SK-N-SH treated with all-trans-retinoic acid at 6 μM for 48 hours (cell line): ENCODE measurements at regions not wholly inside any gene's neighbourhood (a gene's known extent, or its start where the extent isn't known, plus 50 kb on each side); places are given as distances from the start of the nearest gene placed in this dataset.

ENCODE experiments used
- ATAC-seq: fragments of 200-7000 bp; cut with Tn5 transposase; 3 replicates; pipeline ENCODE4 v1.9.1; 2020; ENCODE audit warnings: mild to moderate bottlenecking, moderate library complexity
- ARNTL ChIP-seq: fragments of 450-650 bp; formaldehyde crosslinking; IDR thresholded peaks from 2 replicates; pipeline ENCODE4 v1.5.0; 2020; ENCODE audit warnings: low read depth, mild to moderate bottlenecking, moderate library complexity, borderline replicate concordance
- CREB5 ChIP-seq: fragments of 250-450 bp; sonication (Bioruptor Pico); IDR thresholded peaks from 2 replicates; pipeline ENCODE4 v1.5.1; 2020; ENCODE audit warnings: low read depth, mild to moderate bottlenecking, moderate library complexity
- CSRNP3 ChIP-seq: fragments of 250-450 bp; sonication (Bioruptor Pico); IDR thresholded peaks from 2 replicates; pipeline ENCODE4 v1.5.1; 2021; ENCODE audit warnings: mild to moderate bottlenecking, moderate library complexity
- ESRRG ChIP-seq: fragments of 250-450 bp; sonication (Bioruptor Pico); IDR thresholded peaks from 2 replicates; pipeline ENCODE4 v1.6.1; 2021; ENCODE audit warnings: mild to moderate bottlenecking
- ISL1 ChIP-seq: fragments of 250-450 bp; sonication (Bioruptor Pico); IDR thresholded peaks from 2 replicates; pipeline ENCODE4 v2.1.2; 2022; ENCODE audit warnings: mild to moderate bottlenecking, moderate library complexity
- OSR1 ChIP-seq: fragments of 250-450 bp; sonication (Bioruptor Pico); IDR thresholded peaks from 2 replicates; pipeline ENCODE4 v1.8.0; 2022; ENCODE audit warnings: moderate library complexity, mild to moderate bottlenecking, inconsistent platforms
- PATZ1 ChIP-seq: fragments of 250-450 bp; sonication (Bioruptor Pico); IDR thresholded peaks from 2 replicates; pipeline ENCODE4 v1.8.0; 2020; ENCODE audit warnings: mild to moderate bottlenecking, moderate library complexity, borderline replicate concordance
- POU6F1 ChIP-seq: fragments of 250-450 bp; sonication (Bioruptor Pico); IDR thresholded peaks from 2 replicates; pipeline ENCODE4 v1.8.0; 2021; ENCODE audit warnings: low read depth, mild to moderate bottlenecking, moderate library complexity, borderline replicate concordance
- PPARA ChIP-seq: fragments of 250-450 bp; sonication (Bioruptor Pico); IDR thresholded peaks from 2 replicates; pipeline ENCODE4 v1.5.0; 2020; ENCODE audit warnings: mild to moderate bottlenecking, borderline replicate concordance
- RARB ChIP-seq: fragments of 250-450 bp; sonication (Bioruptor Pico); IDR thresholded peaks from 2 replicates; pipeline ENCODE4 v1.8.0; 2021; ENCODE audit warnings: mild to moderate bottlenecking, moderate library complexity
- TCF4 ChIP-seq: fragments of 250-450 bp; sonication (Bioruptor Pico); IDR thresholded peaks from 2 replicates; pipeline ENCODE4 v1.8.0; 2021; ENCODE audit warnings: mild to moderate bottlenecking, moderate library complexity, borderline replicate concordance
- TOX ChIP-seq: fragments of 250-450 bp; sonication (Bioruptor Pico); IDR thresholded peaks from 2 replicates; pipeline ENCODE4 v1.8.0; 2021; ENCODE audit warnings: mild to moderate bottlenecking, moderate library complexity, borderline replicate concordance
- TSHZ2 ChIP-seq: fragments of 250-450 bp; sonication (Bioruptor Pico); IDR thresholded peaks from 2 replicates; pipeline ENCODE4 v1.5.0; 2020; ENCODE audit warnings: mild to moderate bottlenecking, moderate library complexity
- ZC3H10 ChIP-seq: fragments of 250-450 bp; sonication (Bioruptor Pico); IDR thresholded peaks from 2 replicates; pipeline ENCODE4 v1.5.1; 2021; ENCODE audit warnings: mild to moderate bottlenecking, moderate library complexity
- ZFP3 ChIP-seq: fragments of 250-450 bp; sonication (Bioruptor Pico); IDR thresholded peaks from 2 replicates; pipeline ENCODE4 v1.5.0; 2020; ENCODE audit warnings: mild to moderate bottlenecking, moderate library complexity
- ZFP30 ChIP-seq: fragments of 450-650 bp; formaldehyde crosslinking; IDR thresholded peaks from 2 replicates; pipeline ENCODE4 v1.5.0; 2022; ENCODE audit warnings: mild to moderate bottlenecking, moderate library complexity
- ZNF565 ChIP-seq: fragments of 450-650 bp; formaldehyde crosslinking; conservative IDR thresholded peaks from 2 replicates; pipeline ENCODE4 v1.5.0; 2020; ENCODE audit warnings: low read depth, mild to moderate bottlenecking, moderate library complexity
- ZNF70 ChIP-seq: fragments of 450-650 bp; formaldehyde crosslinking; IDR thresholded peaks from 2 replicates; pipeline ENCODE4 v1.5.0; 2020; ENCODE audit warnings: mild to moderate bottlenecking, moderate library complexity

GRCh38 chr9:30970186-30970585, 1414.3 kb upstream of the ACO1 start (continued):
- TF ChIP-seq OSR1 (CRISPR knock-in tag) (no peak), CREB5 (CRISPR knock-in tag) (no peak), ZNF70 (no peak)

GRCh38 chr9:30970812-30971211, 1413.6 kb upstream of the ACO1 start:
- no peak for ATAC-seq
- no peak for TF ChIP-seq ZNF70
- TF ChIP-seq ZFP3: no peak
- no peak for TF ChIP-seq TCF4 (CRISPR knock-in tag)

- TF ChIP-seq CSRNP3 (CRISPR knock-in tag) (no peak), ZC3H10 (no peak), TCF4 (CRISPR knock-in tag) (no peak), TOX (no peak), ZFP30 (CRISPR knock-in tag) (no peak)
- no peak for ATAC-seq
Observed at GRCh38 chr9:30972654-30973053, 1411.8 kb upstream of the ACO1 start.

- TF ChIP-seq TCF4 (CRISPR knock-in tag) (no peak), ZC3H10 (no peak), PPARA (CRISPR knock-in tag) (no peak), RARB (CRISPR knock-in tag) (no peak), ZNF70 (no peak), PATZ1 (CRISPR knock-in tag) (no peak), ESRRG (CRISPR knock-in tag) (no peak), ZFP3 (no peak), ARNTL (no peak), TSHZ2 (CRISPR knock-in tag) (no peak), CSRNP3 (CRISPR knock-in tag) (no peak), POU6F1 (CRISPR knock-in tag) (no peak)
- TF ChIP-seq, all 23 proteins: peak for 0
- ATAC-seq: no peak
Observed at GRCh38 chr9:30977965-30978364, 1406.5 kb upstream of the ACO1 start.

- TF ChIP-seq ZNF565 (CRISPR knock-in tag) (no peak), ZFP3 (no peak), ZFP30 (CRISPR knock-in tag) (no peak), RARB (CRISPR knock-in tag) (no peak), ARNTL (no peak), ISL1 (no peak), POU6F1 (CRISPR knock-in tag) (no peak), TCF4 (CRISPR knock-in tag) (no peak), ZC3H10 (no peak), CREB5 (CRISPR knock-in tag) (no peak)
- ATAC-seq: no peak
Observed at GRCh38 chr9:30982301-30982700, 1402.1 kb upstream of the ACO1 start.
